ENCODE measurements at regions not wholly inside any gene's neighbourhood (a gene's known extent, or its start where the extent isn't known, plus 50 kb on each side); places are given as distances from the start of the nearest gene placed in this dataset.
A peak's percentile ranks its signal among the peaks of the same experiment; 100 is the strongest.

GRCh38 chr13:68410007-68410406 lies 1179.9 kb upstream of the PCDH9 start:
- H3K36me3 ChIP-seq (ENCODE audit: control insufficient read depth, insufficient read depth, low read length): no peaks in the 10 kb centered on the region
- no peaks in the 10 kb centered on the region for H3K27me3 ChIP-seq (ENCODE audit: control insufficient read depth, insufficient read depth, low read length)
- no peak overlapping the region for H3K4me3 ChIP-seq (ENCODE audit: low read length)
- no CpG with 5 or more reads among the region's 1 CpG for WGBS (ENCODE audit: insufficient coverage)
- no peaks in the 10 kb centered on the region for H3K9me3 ChIP-seq (replicated peaks; ENCODE audit: control insufficient read depth, low read depth, low read length)
- no peak overlapping the region for H3K27ac ChIP-seq (ENCODE audit: low read length)
- DNase-seq: no peak
- H3K4me1 ChIP-seq (ENCODE audit: control insufficient read depth, insufficient read depth, low read length): no peaks in the 10 kb centered on the region

- no peak overlapping the region for H3K4me3 ChIP-seq (ENCODE audit: low read length)
- no peaks in the 10 kb centered on the region for H3K27me3 ChIP-seq (ENCODE audit: control insufficient read depth, insufficient read depth, low read length)
- H3K4me1 ChIP-seq (ENCODE audit: control insufficient read depth, insufficient read depth, low read length): no peaks in the 10 kb centered on the region
- no peaks in the 10 kb centered on the region for H3K9me3 ChIP-seq (replicated peaks; ENCODE audit: control insufficient read depth, low read depth, low read length)
- H3K36me3 ChIP-seq (ENCODE audit: control insufficient read depth, insufficient read depth, low read length): no peaks in the 10 kb centered on the region
- no peak overlapping the region for H3K27ac ChIP-seq (ENCODE audit: low read length)
- no CpG with 5 or more reads among the region's 5 CpGs for WGBS (ENCODE audit: insufficient coverage)
- no peak for DNase-seq
Observed at GRCh38 chr13:68390987-68391386, 1160.9 kb upstream of the PCDH9 start.

GRCh38 chr13:68386808-68387207 lies 1156.7 kb upstream of the PCDH9 start:
- Histone ChIP-seq H3K27ac (ENCODE audit: low read length) (no peak overlapping the region), H3K27me3 (ENCODE audit: control insufficient read depth, insufficient read depth, low read length) (no peaks in the 10 kb centered on the region), H3K4me1 (ENCODE audit: control insufficient read depth, insufficient read depth, low read length) (no peaks in the 10 kb centered on the region), H3K4me3 (ENCODE audit: low read length) (no peak overlapping the region), H3K9me3 (replicated peaks; ENCODE audit: control insufficient read depth, low read depth, low read length) (no peaks in the 10 kb centered on the region), H3K36me3 (ENCODE audit: control insufficient read depth, insufficient read depth, low read length) (no peaks in the 10 kb centered on the region)
- DNase-seq: no peak
- no CpG with 5 or more reads among the region's 3 CpGs for WGBS (ENCODE audit: insufficient coverage)

GRCh38 chr13:68380041-68380973 lies 1150.2 kb upstream of the PCDH9 start:
- WGBS (ENCODE audit: insufficient coverage): 100% methylated on average over 1 of the region's 6 CpGs
- Histone ChIP-seq H3K27ac (ENCODE audit: low read length) (no peak overlapping the region), H3K4me1 (ENCODE audit: control insufficient read depth, insufficient read depth, low read length) (no peaks in the 10 kb centered on the region), H3K9me3 (replicated peaks; ENCODE audit: control insufficient read depth, low read depth, low read length) (no peaks in the 10 kb centered on the region), H3K4me3 (ENCODE audit: low read length) (no peak overlapping the region), H3K36me3 (ENCODE audit: control insufficient read depth, insufficient read depth, low read length) (no peaks in the 10 kb centered on the region), H3K27me3 (ENCODE audit: control insufficient read depth, insufficient read depth, low read length) (no peaks in the 10 kb centered on the region)
- DNase-seq: no peak

- no peaks in the 10 kb centered on the region for H3K9me3 ChIP-seq (replicated peaks; ENCODE audit: control insufficient read depth, low read depth, low read length)
- no peak overlapping the region for H3K4me3 ChIP-seq (ENCODE audit: low read length)
- H3K27me3 ChIP-seq (ENCODE audit: control insufficient read depth, insufficient read depth, low read length): no peaks in the 10 kb centered on the region
- no peaks in the 10 kb centered on the region for H3K36me3 ChIP-seq (ENCODE audit: control insufficient read depth, insufficient read depth, low read length)
- no peaks in the 10 kb centered on the region for H3K4me1 ChIP-seq (ENCODE audit: control insufficient read depth, insufficient read depth, low read length)
- DNase-seq: no peak
- no CpG with 5 or more reads among the region's 1 CpG for WGBS (ENCODE audit: insufficient coverage)
- no peak overlapping the region for H3K27ac ChIP-seq (ENCODE audit: low read length)
Observed at GRCh38 chr13:68378294-68378693, 1148.2 kb upstream of the PCDH9 start.

- Histone ChIP-seq H3K27ac (ENCODE audit: low read length) (no peak overlapping the region), H3K9me3 (replicated peaks; ENCODE audit: control insufficient read depth, low read depth, low read length) (no peaks in the 10 kb centered on the region), H3K36me3 (ENCODE audit: control insufficient read depth, insufficient read depth, low read length) (no peaks in the 10 kb centered on the region), H3K27me3 (ENCODE audit: control insufficient read depth, insufficient read depth, low read length) (no peaks in the 10 kb centered on the region), H3K4me3 (ENCODE audit: low read length) (no peak overlapping the region), H3K4me1 (ENCODE audit: control insufficient read depth, insufficient read depth, low read length) (no peaks in the 10 kb centered on the region)
- no CpG with 5 or more reads among the region's 2 CpGs for WGBS (ENCODE audit: insufficient coverage)
- no peak for DNase-seq
Observed at GRCh38 chr13:68375004-68375403, 1144.9 kb upstream of the PCDH9 start.

- H3K27me3 ChIP-seq (ENCODE audit: control insufficient read depth, insufficient read depth, low read length): no peaks in the 10 kb centered on the region
- no peak overlapping the region for H3K4me3 ChIP-seq (ENCODE audit: low read length)
- DNase-seq: no peak
- no peaks in the 10 kb centered on the region for H3K9me3 ChIP-seq (replicated peaks; ENCODE audit: control insufficient read depth, low read depth, low read length)
- no peaks in the 10 kb centered on the region for H3K36me3 ChIP-seq (ENCODE audit: control insufficient read depth, insufficient read depth, low read length)
- WGBS (ENCODE audit: insufficient coverage): 91% methylated on average over 2 of the region's 5 CpGs
- no peak overlapping the region for H3K27ac ChIP-seq (ENCODE audit: low read length)
- no peaks in the 10 kb centered on the region for H3K4me1 ChIP-seq (ENCODE audit: control insufficient read depth, insufficient read depth, low read length)
Observed at GRCh38 chr13:68369739-68370138, 1139.6 kb upstream of the PCDH9 start.

GRCh38 chr13:68368922-68369321 lies 1138.8 kb upstream of the PCDH9 start:
- Histone ChIP-seq H3K4me3 (ENCODE audit: low read length) (no peak overlapping the region), H3K27ac (ENCODE audit: low read length) (no peak overlapping the region), H3K9me3 (replicated peaks; ENCODE audit: control insufficient read depth, low read depth, low read length) (no peaks in the 10 kb centered on the region), H3K36me3 (ENCODE audit: control insufficient read depth, insufficient read depth, low read length) (no peaks in the 10 kb centered on the region), H3K27me3 (ENCODE audit: control insufficient read depth, insufficient read depth, low read length) (no peaks in the 10 kb centered on the region), H3K4me1 (ENCODE audit: control insufficient read depth, insufficient read depth, low read length) (no peaks in the 10 kb centered on the region)
- WGBS (ENCODE audit: insufficient coverage): no CpG with 5 or more reads among the region's 2 CpGs
- no peak for DNase-seq

GRCh38 chr13:68359105-68359504 lies 1129.0 kb upstream of the PCDH9 start:
- Histone ChIP-seq H3K4me3 (ENCODE audit: low read length) (no peak overlapping the region), H3K4me1 (ENCODE audit: control insufficient read depth, insufficient read depth, low read length) (no peaks in the 10 kb centered on the region)

GRCh38 chr13:68358294-68358705 lies 1128.2 kb upstream of the PCDH9 start:
- H3K4me1 ChIP-seq (ENCODE audit: control insufficient read depth, insufficient read depth, low read length): no peaks in the 10 kb centered on the region
- DNase-seq: peak; percentile 65
- H3K36me3 ChIP-seq (ENCODE audit: control insufficient read depth, insufficient read depth, low read length): no peaks in the 10 kb centered on the region
- no peaks in the 10 kb centered on the region for H3K9me3 ChIP-seq (replicated peaks; ENCODE audit: control insufficient read depth, low read depth, low read length)
- no peak overlapping the region for H3K4me3 ChIP-seq (ENCODE audit: low read length)
- no CpG with 5 or more reads among the region's 2 CpGs for WGBS (ENCODE audit: insufficient coverage)
- H3K27me3 ChIP-seq (ENCODE audit: control insufficient read depth, insufficient read depth, low read length): no peaks in the 10 kb centered on the region
- H3K27ac ChIP-seq (ENCODE audit: low read length): no peak overlapping the region

More at GRCh38 chr13:68359105-68359504, 1129.0 kb upstream of the PCDH9 start:
- WGBS (ENCODE audit: insufficient coverage): no CpG with 5 or more reads among the region's 1 CpG
- DNase-seq: no peak
- no peaks in the 10 kb centered on the region for H3K27me3 ChIP-seq (ENCODE audit: control insufficient read depth, insufficient read depth, low read length)
- no peaks in the 10 kb centered on the region for H3K36me3 ChIP-seq (ENCODE audit: control insufficient read depth, insufficient read depth, low read length)
- no peaks in the 10 kb centered on the region for H3K9me3 ChIP-seq (replicated peaks; ENCODE audit: control insufficient read depth, low read depth, low read length)
- no peak overlapping the region for H3K27ac ChIP-seq (ENCODE audit: low read length)

Data from muscle of leg (tissue), 3 donors.